ENCODE measurements at regions not wholly inside any gene's neighbourhood (a gene's known extent, or its start where the extent isn't known, plus 50 kb on each side); places are given as distances from the start of the nearest gene placed in this dataset.

GRCh38 chr4:126995235-126995634 lies 637.5 kb upstream of the INTU start:
- Histone ChIP-seq H4K20me1 (ENCODE audit: control insufficient read depth, extremely low read depth, insufficient read depth, low read length) (no peaks in the 10 kb centered on the region), H3K9ac (ENCODE audit: insufficient read depth, low read length) (no peak overlapping the region), H3K36me3 (ENCODE audit: control insufficient read depth, insufficient read depth, low read length) (no peaks in the 10 kb centered on the region), H3K4me2 (ENCODE audit: extremely low read depth, insufficient read depth, low read length) (no peak overlapping the region), H3K27me3 (ENCODE audit: control insufficient read depth, insufficient read depth, low read length) (no peaks in the 10 kb centered on the region), H3K4me3 (replicated peaks in 1 of 4; ENCODE audit: control extremely low read depth in 1 of 4, insufficient read depth in 1 of 4, low read depth in 3 of 4, low read length in 4 of 4) (no peak overlapping the region), H3K4me1 (ENCODE audit: control insufficient read depth, extremely low read depth, insufficient read depth, low read length) (no peaks in the 10 kb centered on the region), H2AFZ (ENCODE audit: low read length) (no peak overlapping the region), H3K9me3 (ENCODE audit: control insufficient read depth, insufficient read depth, low read depth, low read length) (no peaks in the 10 kb centered on the region), H3K27ac (ENCODE audit: insufficient read depth, low read length) (no peak overlapping the region), H3K79me2 (ENCODE audit: control insufficient read depth, insufficient read depth, low read length) (no peaks in the 10 kb centered on the region)
- DNase-seq (ENCODE audit: low read depth in 2 of 2), result no peak
- no peak for TF ChIP-seq EZH2 (IDR thresholded peaks at IDR 0.05; ENCODE audit: low read length, missing control alignments)
- no peak for TF ChIP-seq CTCF (conservative IDR thresholded peaks at IDR 0.05 in 1 of 2, IDR thresholded peaks at IDR 0.05 in 1 of 2; ENCODE audit: low read depth in 1 of 2, low read length in 2 of 2)

GRCh38 chr4:127000110-127000509 lies 632.6 kb upstream of the INTU start:
- peak in 1 of 2 donors; percentile 69 for DNase-seq (ENCODE audit: low read depth in 2 of 2)
- H3K27ac ChIP-seq (ENCODE audit: insufficient read depth, low read length), result no peak overlapping the region
- H3K9ac ChIP-seq (ENCODE audit: insufficient read depth, low read length), result no peak overlapping the region

GRCh38 chr4:127000846-127001245 lies 631.9 kb upstream of the INTU start:
- DNase-seq (ENCODE audit: low read depth in 2 of 2), result no peak
- no peak overlapping the region for H3K9ac ChIP-seq (ENCODE audit: insufficient read depth, low read length)
- H3K79me2 ChIP-seq (ENCODE audit: control insufficient read depth, insufficient read depth, low read length), result no peaks in the 10 kb centered on the region
- no peaks in the 10 kb centered on the region for H3K4me1 ChIP-seq (ENCODE audit: control insufficient read depth, extremely low read depth, insufficient read depth, low read length)
- TF ChIP-seq CTCF (conservative IDR thresholded peaks at IDR 0.05 in 1 of 2, IDR thresholded peaks at IDR 0.05 in 1 of 2; ENCODE audit: low read depth in 1 of 2, low read length in 2 of 2) (no peak), EZH2 (IDR thresholded peaks at IDR 0.05; ENCODE audit: low read length, missing control alignments) (no peak)
- no peak overlapping the region for H3K4me2 ChIP-seq (ENCODE audit: extremely low read depth, insufficient read depth, low read length)
- H3K27ac ChIP-seq (ENCODE audit: insufficient read depth, low read length), result no peak overlapping the region
- no peaks in the 10 kb centered on the region for H3K27me3 ChIP-seq (ENCODE audit: control insufficient read depth, insufficient read depth, low read length)
- no peaks in the 10 kb centered on the region for H3K9me3 ChIP-seq (ENCODE audit: control insufficient read depth, insufficient read depth, low read depth, low read length)
- no peak overlapping the region for H3K4me3 ChIP-seq (replicated peaks in 1 of 4; ENCODE audit: control extremely low read depth in 1 of 4, insufficient read depth in 1 of 4, low read depth in 3 of 4, low read length in 4 of 4)
- H4K20me1 ChIP-seq (ENCODE audit: control insufficient read depth, extremely low read depth, insufficient read depth, low read length), result no peaks in the 10 kb centered on the region
- no peaks in the 10 kb centered on the region for H3K36me3 ChIP-seq (ENCODE audit: control insufficient read depth, insufficient read depth, low read length)
- no peak overlapping the region for H2AFZ ChIP-seq (ENCODE audit: low read length)

More at GRCh38 chr4:127000110-127000509, 632.6 kb upstream of the INTU start:
- no peak for TF ChIP-seq CTCF (conservative IDR thresholded peaks at IDR 0.05 in 1 of 2, IDR thresholded peaks at IDR 0.05 in 1 of 2; ENCODE audit: low read depth in 1 of 2, low read length in 2 of 2)
- TF ChIP-seq EZH2 (IDR thresholded peaks at IDR 0.05; ENCODE audit: low read length, missing control alignments), result no peak
- H3K79me2 ChIP-seq (ENCODE audit: control insufficient read depth, insufficient read depth, low read length), result no peaks in the 10 kb centered on the region
- no peaks in the 10 kb centered on the region for H3K36me3 ChIP-seq (ENCODE audit: control insufficient read depth, insufficient read depth, low read length)
- H3K27me3 ChIP-seq (ENCODE audit: control insufficient read depth, insufficient read depth, low read length), result no peaks in the 10 kb centered on the region
- H3K4me1 ChIP-seq (ENCODE audit: control insufficient read depth, extremely low read depth, insufficient read depth, low read length), result no peaks in the 10 kb centered on the region
- no peaks in the 10 kb centered on the region for H3K9me3 ChIP-seq (ENCODE audit: control insufficient read depth, insufficient read depth, low read depth, low read length)
- H3K4me2 ChIP-seq (ENCODE audit: extremely low read depth, insufficient read depth, low read length), result no peak overlapping the region
- H4K20me1 ChIP-seq (ENCODE audit: control insufficient read depth, extremely low read depth, insufficient read depth, low read length), result no peaks in the 10 kb centered on the region
- no peak overlapping the region for H3K4me3 ChIP-seq (replicated peaks in 1 of 4; ENCODE audit: control extremely low read depth in 1 of 4, insufficient read depth in 1 of 4, low read depth in 3 of 4, low read length in 4 of 4)
- H2AFZ ChIP-seq (ENCODE audit: low read length), result no peak overlapping the region

Measured in fibroblast of lung (primary cell).